GM12878 (cell line): ENCODE measurements at regions not wholly inside any gene's neighbourhood (a gene's known extent, or its start where the extent isn't known, plus 50 kb on each side); places are given as distances from the start of the nearest gene placed in this dataset.

ENCODE experiments used
- ATAC-seq: fragments of 200-7000 bp; cut with Tn5 transposase; 3 replicates; pipeline ENCODE4 v1.9.1; 2020; ENCODE audit warnings: mild to moderate bottlenecking, moderate library complexity
- BruUV-seq: library from RNA; stranded (reverse); fragments of 400-500 nt; replicated peaks from 2 replicates; lab custom pipeline; 2021; lab: Mats Ljungman, UMichigan
- CTCF ChIA-PET: fragments of 300-600 bp; sonication (Branson Sonifier 250); formaldehyde crosslinking; extraction: SDS; loops from one replicate; lab custom pipeline; 2021; ENCODE audit warnings: inconsistent platforms; lab: Yijun Ruan, JAX
- POLR2A ChIA-PET: fragments of 350-600 bp; formaldehyde crosslinking; extraction: SDS; loops from one replicate; lab custom pipeline; 2021; ENCODE audit warnings: inconsistent platforms; lab: Charles Lee
- RAD21 ChIA-PET: fragments of 300-600 bp; sonication (Branson Sonifier 250); formaldehyde crosslinking; loops from one replicate; lab custom pipeline; 2023; ENCODE audit warnings: antibody characterized with exemption; ENCODE audit not compliant: unreplicated experiment; lab: Charles Lee
- SMC1A ChIA-PET: fragments of 300-600 bp; sonication (Branson Sonifier 250); formaldehyde crosslinking; loops from one replicate; lab custom pipeline; 2023; ENCODE audit not compliant: unreplicated experiment, uncharacterized antibody; lab: Charles Lee
- DNase-seq: peaks from one replicate; pipeline ENCODE4 v3.0.0-alpha.2; 2011; ENCODE audit warnings: low read depth, low spot score
- FAIRE-seq: peaks from 3 replicates; lab custom pipeline; 2011; peaks lifted over from hg19 to GRCh38; lab: Jason Lieb, UNC
- H2AFZ ChIP-seq: 2 replicates; pipeline ENCODE4 v1.6.0; 2011; ENCODE audit warnings: low read depth, low read length, control low read depth; ENCODE audit not compliant: control insufficient read depth
- H3K27ac ChIP-seq: 2 replicates; pipeline ENCODE4 v1.5.1; 2011; ENCODE audit warnings: control low read depth; ENCODE audit not compliant: control insufficient read depth, insufficient read depth
- H3K27me3 ChIP-seq, 2 experiments: replicated peaks in 1 of 2; 2 replicates each; pipeline versions ENCODE4 v1.6.0 to v1.6.1; 2011; ENCODE audit warnings: low read length in 1 of 2; ENCODE audit not compliant: control insufficient read depth in 2 of 2, insufficient read depth in 2 of 2
- H3K36me3 ChIP-seq, 2 experiments: 2 replicates each; pipeline ENCODE4 v1.5.1; 2011; ENCODE audit warnings: low read length in 1 of 2; ENCODE audit not compliant: control insufficient read depth in 2 of 2, insufficient read depth in 2 of 2
- H3K4me1 ChIP-seq: 2 replicates; pipeline ENCODE4 v1.6.1; 2011; ENCODE audit warnings: mild to moderate bottlenecking, low read length, moderate library complexity, mixed read lengths; ENCODE audit not compliant: control insufficient read depth, insufficient read depth
- H3K4me2 ChIP-seq: 2 replicates; pipeline ENCODE4 v1.6.0; 2011; ENCODE audit warnings: control low read depth; ENCODE audit not compliant: control insufficient read depth, insufficient read depth
- H3K4me3 ChIP-seq: fragments of 200-600 bp; sonication (generic); 2 replicates; pipeline ENCODE4 v1.5.1; 2016
- H3K79me2 ChIP-seq: 2 replicates; pipeline ENCODE4 v1.6.0; 2011; ENCODE audit warnings: low read length; ENCODE audit not compliant: control insufficient read depth, insufficient read depth
- H3K9ac ChIP-seq: 2 replicates; pipeline ENCODE4 v1.8.0; 2011; ENCODE audit warnings: low read length, control low read depth, mixed read lengths; ENCODE audit not compliant: control insufficient read depth, insufficient read depth
- H3K9me3 ChIP-seq: replicated peaks from 3 replicates; pipeline ENCODE4 v1.5.1; 2011; ENCODE audit warnings: mild to moderate bottlenecking, low read length; ENCODE audit not compliant: control insufficient read depth, insufficient read depth
- H4K20me1 ChIP-seq: 2 replicates; pipeline ENCODE4 v1.6.0; 2011; ENCODE audit not compliant: control insufficient read depth, insufficient read depth
- JUNB ChIP-seq: IDR thresholded peaks from 2 replicates; pipeline ENCODE4 v1.6.1; 2016; ENCODE audit warnings: antibody characterized with exemption, mild to moderate bottlenecking
- NFYB ChIP-seq: IDR thresholded peaks from 2 replicates; pipeline ENCODE4 v1.6.1; 2011; ENCODE audit warnings: low read depth, mild to moderate bottlenecking, low read length, improper control_type of control experiment, moderate library complexity; ENCODE audit not compliant: insufficient read depth
- WGBS: methylation state at CpG from one replicate; pipeline ENCODE4 v1.1.6; 2016; ENCODE audit warnings: low lambda C conversion rate; ENCODE audit not compliant: insufficient replicate concordance, insufficient coverage; ENCODE audit errors: missing lambda C conversion rate; 5-methylcytosine and 5-hydroxymethylcytosine counted together
- in situ Hi-C: fragments of 300-500 bp; cut with MboI; formaldehyde crosslinking; loops from 9 replicates; pipeline ENCODE4 v1.14.3; 2018; ENCODE audit warnings: mixed read lengths
- intact Hi-C: fragments of 100-400 bp; cut with micrococcal nuclease; formaldehyde crosslinking; loops from one replicate; pipeline ENCODE4 v1.14.2; 2022; ENCODE audit not compliant: unreplicated experiment
- TF ChIP-seq, protein P1 (sequence below), 3 experiments: IDR thresholded peaks in 2 of 3; conservative IDR thresholded peaks in 1 of 3; 2 replicates each; pipeline ENCODE4 v1.5.1; 2011; ENCODE audit warnings: low read depth in 3 of 3, low read length in 3 of 3, mild to moderate bottlenecking in 3 of 3, control low read depth in 2 of 3, moderate library complexity in 2 of 3, inconsistent platforms in 1 of 3, mixed read lengths in 1 of 3; ENCODE audit not compliant: control insufficient read depth in 2 of 3, insufficient read depth in 1 of 3; ENCODE audit errors: extremely low read depth in 1 of 3
- TF ChIP-seq, protein P2 (sequence below): fragments of 450-650 bp; IDR thresholded peaks from 2 replicates; pipeline ENCODE4 v1.6.1; 2017; ENCODE audit warnings: borderline replicate concordance

- Histone ChIP-seq H2AFZ (no peak overlapping the region), H3K4me2 (no peak overlapping the region), H3K27me3 (no peaks in the 10 kb centered on the region), H3K9ac (no peak overlapping the region), H3K27ac (no peak overlapping the region), H3K9me3 (no peaks in the 10 kb centered on the region), H4K20me1 (no peaks in the 10 kb centered on the region), H3K79me2 (no peaks in the 10 kb centered on the region), H3K4me3 (no peak overlapping the region), H3K36me3 (no peaks in the 10 kb centered on the region), H3K4me1 (no peaks in the 10 kb centered on the region)
- in situ Hi-C loops (no loop called here), intact Hi-C loops (no loop called here)
- CTCF ChIA-PET, result no interaction called here
- ATAC-seq, result no peak
- TF ChIP-seq NFYB, result no peak
- peak; percentile 16; the same call in 1 of the 2 replicates for TF ChIP-seq JUNB
- WGBS, result 7% methylated on average over 15 of the region's 15 CpGs
- FAIRE-seq, result no peak
- no TSS peak for BruUV-seq
- no peak for DNase-seq
- POLR2A ChIA-PET, result no interaction called here
- RAD21 ChIA-PET, result no interaction called here
- SMC1A ChIA-PET, result no interaction called here
Observed at GRCh38 chr6:156107624-156108101, 652.0 kb upstream of the NOX3 start.

GRCh38 chr6:156102129-156102528 is 646.5 kb upstream of the NOX3 start:
- ChIA-PET POLR2A (no interaction called here), RAD21 (no interaction called here), CTCF (no interaction called here)
- Histone ChIP-seq H3K36me3 (no peaks in the 10 kb centered on the region), H3K4me3 (no peak overlapping the region), H3K4me2 (no peak overlapping the region), H2AFZ (no peak overlapping the region), H3K27ac (no peak overlapping the region), H3K79me2 (no peaks in the 10 kb centered on the region), H3K9ac (no peak overlapping the region)
- intact Hi-C loops (no loop called here), in situ Hi-C loops (no loop called here)
- DNase-seq (no peak), FAIRE-seq (no peak)
- 19% methylated on average over 3 of the region's 3 CpGs for WGBS
- BruUV-seq, result no TSS peak
- TF ChIP-seq, protein P1, sequence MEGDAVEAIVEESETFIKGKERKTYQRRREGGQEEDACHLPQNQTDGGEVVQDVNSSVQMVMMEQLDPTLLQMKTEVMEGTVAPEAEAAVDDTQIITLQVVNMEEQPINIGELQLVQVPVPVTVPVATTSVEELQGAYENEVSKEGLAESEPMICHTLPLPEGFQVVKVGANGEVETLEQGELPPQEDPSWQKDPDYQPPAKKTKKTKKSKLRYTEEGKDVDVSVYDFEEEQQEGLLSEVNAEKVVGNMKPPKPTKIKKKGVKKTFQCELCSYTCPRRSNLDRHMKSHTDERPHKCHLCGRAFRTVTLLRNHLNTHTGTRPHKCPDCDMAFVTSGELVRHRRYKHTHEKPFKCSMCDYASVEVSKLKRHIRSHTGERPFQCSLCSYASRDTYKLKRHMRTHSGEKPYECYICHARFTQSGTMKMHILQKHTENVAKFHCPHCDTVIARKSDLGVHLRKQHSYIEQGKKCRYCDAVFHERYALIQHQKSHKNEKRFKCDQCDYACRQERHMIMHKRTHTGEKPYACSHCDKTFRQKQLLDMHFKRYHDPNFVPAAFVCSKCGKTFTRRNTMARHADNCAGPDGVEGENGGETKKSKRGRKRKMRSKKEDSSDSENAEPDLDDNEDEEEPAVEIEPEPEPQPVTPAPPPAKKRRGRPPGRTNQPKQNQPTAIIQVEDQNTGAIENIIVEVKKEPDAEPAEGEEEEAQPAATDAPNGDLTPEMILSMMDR (IDR thresholded peaks at IDR 0.05 in 2 of 3, conservative IDR thresholded peaks at IDR 0.05 in 1 of 3; ENCODE audit: control insufficient read depth in 2 of 3, extremely low read depth in 1 of 3, insufficient read depth in 1 of 3, low read depth in 3 of 3, low read length in 3 of 3), result peak in 2 of 3 experiments; percentile 25 to 42; a peak in 3 of 6 replicates
- no peak for TF ChIP-seq NFYB
- TF ChIP-seq, protein P2, sequence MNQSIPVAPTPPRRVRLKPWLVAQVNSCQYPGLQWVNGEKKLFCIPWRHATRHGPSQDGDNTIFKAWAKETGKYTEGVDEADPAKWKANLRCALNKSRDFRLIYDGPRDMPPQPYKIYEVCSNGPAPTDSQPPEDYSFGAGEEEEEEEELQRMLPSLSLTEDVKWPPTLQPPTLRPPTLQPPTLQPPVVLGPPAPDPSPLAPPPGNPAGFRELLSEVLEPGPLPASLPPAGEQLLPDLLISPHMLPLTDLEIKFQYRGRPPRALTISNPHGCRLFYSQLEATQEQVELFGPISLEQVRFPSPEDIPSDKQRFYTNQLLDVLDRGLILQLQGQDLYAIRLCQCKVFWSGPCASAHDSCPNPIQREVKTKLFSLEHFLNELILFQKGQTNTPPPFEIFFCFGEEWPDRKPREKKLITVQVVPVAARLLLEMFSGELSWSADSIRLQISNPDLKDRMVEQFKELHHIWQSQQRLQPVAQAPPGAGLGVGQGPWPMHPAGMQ, result no peak
- TF ChIP-seq, all 136 proteins: peak for 1
- SMC1A ChIA-PET, result no interaction called here
- H3K27me3 ChIP-seq, result no peaks in the 10 kb centered on the region
- ATAC-seq, result 0 out of 3 replicates have a peak, but pooled peaks have one; percentile 47
- no peaks in the 10 kb centered on the region for H3K4me1 ChIP-seq
- H3K9me3 ChIP-seq, result no peaks in the 10 kb centered on the region
- no peaks in the 10 kb centered on the region for H4K20me1 ChIP-seq
